ENCODE measurements at regions not wholly inside any gene's neighbourhood (a gene's known extent, or its start where the extent isn't known, plus 50 kb on each side); places are given as distances from the start of the nearest gene placed in this dataset.
"Not testable (repeated sequence)": the region's sequence is repeated elsewhere in the genome, so short reads cannot be mapped to it uniquely, and the experiment has no call there.

DNA sequence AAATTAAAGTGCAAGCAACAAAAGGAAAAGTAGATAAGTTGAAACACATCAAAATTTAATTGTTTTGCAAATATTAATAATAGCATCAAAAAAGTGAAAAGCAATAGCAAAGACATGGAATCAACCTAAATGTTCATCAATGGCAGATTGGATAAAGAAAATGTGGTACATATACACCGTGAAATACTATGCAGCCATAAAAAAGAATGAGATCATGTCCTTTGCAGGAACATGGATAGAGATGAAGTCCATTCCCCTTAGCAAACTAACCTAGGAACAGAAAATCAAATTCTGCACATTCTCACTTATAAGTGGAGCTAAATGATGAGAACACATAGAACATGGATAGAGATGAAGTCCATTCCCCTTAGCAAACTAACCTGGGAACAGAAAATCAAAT lies 67.2 kb upstream of the SMAD3 start:
- H2BK5ac ChIP-seq (ENCODE audit: low read depth, low read length, poor library complexity, severe bottlenecking); H4K8ac ChIP-seq (ENCODE audit: low read length); H2BK15ac ChIP-seq (ENCODE audit: low read depth, poor library complexity, severe bottlenecking); H2AFZ ChIP-seq (ENCODE audit: low read depth, low read length); DNase-seq; H4K91ac ChIP-seq (ENCODE audit: low read length); H3K4ac ChIP-seq (ENCODE audit: low read depth in 1 of 2, low read length in 2 of 2); H3K9ac ChIP-seq (ENCODE audit: low read length); H3K18ac ChIP-seq (ENCODE audit: low read depth in 1 of 2, low read length in 2 of 2); H3K79me1 ChIP-seq (replicated peaks; ENCODE audit: low read length, poor library complexity, severe bottlenecking); H2BK120ac ChIP-seq (ENCODE audit: low read depth, low read length); H3K36me3 ChIP-seq (ENCODE audit: control insufficient read depth in 1 of 2, insufficient read depth in 2 of 2, low read depth in 1 of 2, low read length in 2 of 2); H3K27ac ChIP-seq (ENCODE audit: low read length, poor library complexity, severe bottlenecking); H3K23ac ChIP-seq (ENCODE audit: low read length in 2 of 2); H2BK12ac ChIP-seq (ENCODE audit: low read length in 2 of 2); H3K27me3 ChIP-seq (ENCODE audit: control insufficient read depth in 1 of 2, insufficient read depth in 1 of 2, low read length in 2 of 2); H3K4me3 ChIP-seq (ENCODE audit: insufficient read depth in 1 of 2, low read depth in 1 of 2, low read length in 2 of 2); H3K14ac ChIP-seq (ENCODE audit: low read length in 2 of 2); H3K9me3 ChIP-seq (ENCODE audit: control insufficient read depth, low read length); H3K4me1 ChIP-seq (ENCODE audit: control insufficient read depth, insufficient read depth, low read depth, low read length); H3K4me2 ChIP-seq (ENCODE audit: low read length, poor library complexity, severe bottlenecking); H2AK5ac ChIP-seq (ENCODE audit: low read length, severe bottlenecking): not testable (repeated sequence)
- no CpG with 5 or more reads among the region's 1 CpG for WGBS

DNA sequence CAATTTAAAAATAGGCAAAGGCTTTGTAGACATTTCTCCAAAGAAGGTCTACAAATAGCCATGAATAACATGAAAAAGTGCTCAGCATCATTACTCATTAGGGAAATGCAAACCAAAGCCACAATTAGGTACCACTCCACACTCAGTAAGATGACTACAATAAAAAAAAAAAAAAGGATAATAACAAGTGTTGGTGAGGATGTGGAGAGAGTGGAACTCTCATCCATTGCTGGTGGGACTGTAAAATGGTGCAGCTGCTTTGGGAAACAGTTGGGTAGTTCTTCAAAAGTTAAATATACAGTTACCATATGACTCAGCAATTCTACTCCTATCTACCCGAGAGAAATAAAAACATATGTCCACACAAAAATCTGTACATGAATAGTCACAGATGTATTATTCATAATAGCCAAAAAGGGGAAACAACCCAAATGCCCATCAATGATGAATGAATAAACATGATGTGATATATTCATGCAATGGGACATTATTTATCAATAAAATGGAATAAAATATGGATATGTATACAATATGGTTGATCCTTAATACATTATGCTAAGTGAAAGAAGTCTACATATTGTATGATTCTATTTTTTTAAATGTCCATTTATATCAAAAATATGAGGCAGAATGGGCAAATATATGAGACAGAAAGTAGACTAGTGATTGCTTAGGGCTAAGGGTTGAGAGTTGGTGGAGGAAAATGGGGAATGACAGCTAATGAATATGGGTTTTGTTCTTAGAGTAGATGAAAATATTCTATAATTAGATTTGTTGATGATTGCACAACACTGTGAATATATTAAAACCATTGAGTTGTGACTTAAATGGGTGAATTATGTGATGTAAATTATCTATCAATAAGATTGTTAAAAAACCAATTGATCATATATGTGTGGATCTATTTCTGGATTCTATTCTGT lies 66.1 kb upstream of the SMAD3 start:
- H3K9me3 ChIP-seq (ENCODE audit: control insufficient read depth, low read length), result no peaks in the 10 kb centered on the region
- no peak overlapping the region for H3K23ac ChIP-seq (ENCODE audit: low read length in 2 of 2)
- no peaks in the 10 kb centered on the region for H3K79me1 ChIP-seq (replicated peaks; ENCODE audit: low read length, poor library complexity, severe bottlenecking)
- H3K4me2 ChIP-seq (ENCODE audit: low read length, poor library complexity, severe bottlenecking), result no peak overlapping the region
- H3K27ac ChIP-seq (ENCODE audit: low read length, poor library complexity, severe bottlenecking), result no peak overlapping the region
- H2BK120ac ChIP-seq (ENCODE audit: low read depth, low read length), result no peak overlapping the region
- peaks cover 0 to 5% of the 10 kb centered on the region in 2 experiments for H3K27me3 ChIP-seq (ENCODE audit: control insufficient read depth in 1 of 2, insufficient read depth in 1 of 2, low read length in 2 of 2)
- H4K91ac ChIP-seq (ENCODE audit: low read length), result no peak overlapping the region
- H3K18ac ChIP-seq (ENCODE audit: low read depth in 1 of 2, low read length in 2 of 2), result no peak overlapping the region
- no peak overlapping the region for H3K4ac ChIP-seq (ENCODE audit: low read depth in 1 of 2, low read length in 2 of 2)
- no peak overlapping the region for H3K9ac ChIP-seq (ENCODE audit: low read length)
- no peaks in the 10 kb centered on the region for H3K4me1 ChIP-seq (ENCODE audit: control insufficient read depth, insufficient read depth, low read depth, low read length)
- H3K14ac ChIP-seq (ENCODE audit: low read length in 2 of 2), result no peak overlapping the region
- no peak overlapping the region for H2AK5ac ChIP-seq (ENCODE audit: low read length, severe bottlenecking)
- H4K8ac ChIP-seq (ENCODE audit: low read length), result no peak overlapping the region
- no peak for DNase-seq
- H2AFZ ChIP-seq (ENCODE audit: low read depth, low read length), result no peak overlapping the region
- H2BK15ac ChIP-seq (ENCODE audit: low read depth, poor library complexity, severe bottlenecking), result no peak overlapping the region
- H3K36me3 ChIP-seq (ENCODE audit: control insufficient read depth in 1 of 2, insufficient read depth in 2 of 2, low read depth in 1 of 2, low read length in 2 of 2), result no peaks in the 10 kb centered on the region
- no peak overlapping the region for H3K4me3 ChIP-seq (ENCODE audit: insufficient read depth in 1 of 2, low read depth in 1 of 2, low read length in 2 of 2)
- WGBS, result no CpG with 5 or more reads among the region's 1 CpG
- no peak overlapping the region for H2BK5ac ChIP-seq (ENCODE audit: low read depth, low read length, poor library complexity, severe bottlenecking)
- H2BK12ac ChIP-seq (ENCODE audit: low read length in 2 of 2), result no peak overlapping the region

DNA sequence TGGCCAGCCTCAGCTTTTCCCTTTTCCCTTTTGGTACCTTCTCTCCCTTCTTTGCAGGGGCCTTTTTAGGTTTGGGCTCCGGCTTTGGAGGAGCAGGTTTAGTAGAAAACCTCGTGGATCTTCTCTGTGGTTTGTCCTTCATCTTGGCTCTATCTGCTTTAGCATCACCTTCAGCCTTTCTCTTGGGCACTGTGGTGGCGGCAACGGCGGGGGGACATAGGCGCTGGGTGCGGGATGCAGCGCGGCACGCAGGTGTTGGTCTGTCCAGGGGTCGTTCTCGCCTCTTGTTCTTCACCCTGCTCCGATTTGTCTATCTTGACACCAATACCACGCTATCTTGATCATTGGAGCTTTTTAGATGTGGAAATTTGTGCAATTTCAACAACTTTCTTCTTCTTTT lies 64.5 kb upstream of the SMAD3 start:
- no peak overlapping the region for H4K8ac ChIP-seq (ENCODE audit: low read length)
- no peak overlapping the region for H3K4me3 ChIP-seq (ENCODE audit: insufficient read depth in 1 of 2, low read depth in 1 of 2, low read length in 2 of 2)
- H2BK15ac ChIP-seq (ENCODE audit: low read depth, poor library complexity, severe bottlenecking), result no peak overlapping the region
- no peak overlapping the region for H2BK5ac ChIP-seq (ENCODE audit: low read depth, low read length, poor library complexity, severe bottlenecking)
- H3K18ac ChIP-seq (ENCODE audit: low read depth in 1 of 2, low read length in 2 of 2), result no peak overlapping the region
- no peak overlapping the region for H3K4me2 ChIP-seq (ENCODE audit: low read length, poor library complexity, severe bottlenecking)
- DNase-seq, result no peak
- no peak overlapping the region for H4K91ac ChIP-seq (ENCODE audit: low read length)
- H3K4ac ChIP-seq (ENCODE audit: low read depth in 1 of 2, low read length in 2 of 2), result no peak overlapping the region
- H3K36me3 ChIP-seq (ENCODE audit: control insufficient read depth in 1 of 2, insufficient read depth in 2 of 2, low read depth in 1 of 2, low read length in 2 of 2), result no peaks in the 10 kb centered on the region
- H2BK12ac ChIP-seq (ENCODE audit: low read length in 2 of 2), result no peak overlapping the region
- H3K27ac ChIP-seq (ENCODE audit: low read length, poor library complexity, severe bottlenecking), result no peak overlapping the region
- H2BK120ac ChIP-seq (ENCODE audit: low read depth, low read length), result no peak overlapping the region
- H3K9me3 ChIP-seq (ENCODE audit: control insufficient read depth, low read length), result no peaks in the 10 kb centered on the region
- H3K23ac ChIP-seq (ENCODE audit: low read length in 2 of 2), result no peak overlapping the region
- no peak overlapping the region for H3K9ac ChIP-seq (ENCODE audit: low read length)
- no peaks in the 10 kb centered on the region for H3K79me1 ChIP-seq (replicated peaks; ENCODE audit: low read length, poor library complexity, severe bottlenecking)
- 87% methylated on average over 7 of the region's 14 CpGs for whole genome bisulfite sequencing
- H3K27me3 ChIP-seq (ENCODE audit: control insufficient read depth in 1 of 2, insufficient read depth in 1 of 2, low read length in 2 of 2), result peaks cover 0 to 5% of the 10 kb centered on the region in 2 experiments
- no peak overlapping the region for H2AK5ac ChIP-seq (ENCODE audit: low read length, severe bottlenecking)
- no peak overlapping the region for H3K14ac ChIP-seq (ENCODE audit: low read length in 2 of 2)
- no peak overlapping the region for H2AFZ ChIP-seq (ENCODE audit: low read depth, low read length)
- H3K4me1 ChIP-seq (ENCODE audit: control insufficient read depth, insufficient read depth, low read depth, low read length), result no peaks in the 10 kb centered on the region

DNA sequence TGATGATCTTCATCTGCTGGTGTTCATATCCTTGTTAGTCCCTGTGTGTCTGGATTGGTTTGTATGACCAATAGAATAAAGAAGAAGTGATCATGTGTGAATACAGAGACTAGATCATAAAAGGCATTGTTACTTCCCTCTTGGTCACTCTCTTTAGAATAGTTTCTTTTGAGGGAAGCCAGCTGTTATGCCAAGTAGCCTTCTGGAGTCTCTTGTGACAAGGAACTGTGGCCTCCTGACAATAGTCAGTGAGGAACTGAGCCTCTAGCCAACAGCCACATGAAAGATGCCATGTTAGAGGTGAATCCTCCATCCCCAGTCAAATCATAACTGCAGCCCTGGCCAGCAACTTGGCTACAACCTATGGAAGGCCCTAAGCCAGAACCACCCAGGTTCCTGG lies 63.0 kb upstream of the SMAD3 start:
- no peaks in the 10 kb centered on the region for H3K79me1 ChIP-seq (replicated peaks; ENCODE audit: low read length, poor library complexity, severe bottlenecking)

More for the DNA sequence above, 63.0 kb upstream of the SMAD3 start:
- no peak overlapping the region for H3K27ac ChIP-seq (ENCODE audit: low read length, poor library complexity, severe bottlenecking)
- no peak overlapping the region for H3K9ac ChIP-seq (ENCODE audit: low read length)
- DNase-seq, result no peak
- no peak overlapping the region for H2BK5ac ChIP-seq (ENCODE audit: low read depth, low read length, poor library complexity, severe bottlenecking)
- no peaks in the 10 kb centered on the region for H3K4me1 ChIP-seq (ENCODE audit: control insufficient read depth, insufficient read depth, low read depth, low read length)
- no peak overlapping the region for H3K14ac ChIP-seq (ENCODE audit: low read length in 2 of 2)
- H3K9me3 ChIP-seq (ENCODE audit: control insufficient read depth, low read length), result no peaks in the 10 kb centered on the region
- H4K8ac ChIP-seq (ENCODE audit: low read length), result no peak overlapping the region
- no peak overlapping the region for H3K4me3 ChIP-seq (ENCODE audit: insufficient read depth in 1 of 2, low read depth in 1 of 2, low read length in 2 of 2)
- no peak overlapping the region for H2BK15ac ChIP-seq (ENCODE audit: low read depth, poor library complexity, severe bottlenecking)
- H3K18ac ChIP-seq (ENCODE audit: low read depth in 1 of 2, low read length in 2 of 2), result no peak overlapping the region
- H2BK120ac ChIP-seq (ENCODE audit: low read depth, low read length), result no peak overlapping the region
- H2BK12ac ChIP-seq (ENCODE audit: low read length in 2 of 2), result no peak overlapping the region
- no peak overlapping the region for H4K91ac ChIP-seq (ENCODE audit: low read length)
- H3K27me3 ChIP-seq (ENCODE audit: control insufficient read depth in 1 of 2, insufficient read depth in 1 of 2, low read length in 2 of 2), result peaks cover 0 to 5% of the 10 kb centered on the region in 2 experiments
- H3K23ac ChIP-seq (ENCODE audit: low read length in 2 of 2), result no peak overlapping the region
- no peaks in the 10 kb centered on the region for H3K36me3 ChIP-seq (ENCODE audit: control insufficient read depth in 1 of 2, insufficient read depth in 2 of 2, low read depth in 1 of 2, low read length in 2 of 2)
- H3K4me2 ChIP-seq (ENCODE audit: low read length, poor library complexity, severe bottlenecking), result no peak overlapping the region
- no peak overlapping the region for H2AFZ ChIP-seq (ENCODE audit: low read depth, low read length)
- no peak overlapping the region for H2AK5ac ChIP-seq (ENCODE audit: low read length, severe bottlenecking)
- no peak overlapping the region for H3K4ac ChIP-seq (ENCODE audit: low read depth in 1 of 2, low read length in 2 of 2)

Data from mesenchymal stem cell (in vitro differentiated cells and primary cell).